Testis (tissue), 2 donors: ENCODE measurements at regions not wholly inside any gene's neighbourhood (a gene's known extent, or its start where the extent isn't known, plus 50 kb on each side); places are given as distances from the start of the nearest gene placed in this dataset.

ENCODE experiments used
- DNase-seq: peaks from one replicate; pipeline ENCODE4 v3.0.0-alpha.2; 2019
- H3K27ac ChIP-seq, 2 donors: fragments of 200-600 bp; sonication (generic); one replicate each; pipeline ENCODE4 v1.5.1; 2019
- H3K27me3 ChIP-seq: fragments of 200-600 bp; sonication (generic); one replicate; pipeline ENCODE4 v1.5.1; 2019
- H3K36me3 ChIP-seq: fragments of 200-600 bp; sonication (generic); one replicate; pipeline ENCODE4 v1.5.1; 2017; ENCODE audit warnings: low read depth; ENCODE audit errors: missing control alignments
- H3K4me1 ChIP-seq: fragments of 200-600 bp; sonication (generic); one replicate; pipeline ENCODE4 v1.5.1; 2019
- H3K4me3 ChIP-seq, 2 donors: fragments of 200-600 bp; sonication (generic); one replicate each; pipeline ENCODE4 v1.5.1; 2017 to 2019
- H3K9me3 ChIP-seq: fragments of 200-600 bp; sonication (generic); one replicate; pipeline ENCODE4 v1.5.1; 2017
- POLR2A ChIP-seq: fragments of 450-650 bp; IDR thresholded peaks from one replicate; pipeline ENCODE4 v1.6.1; 2017; ENCODE audit warnings: antibody characterized with exemption, mild to moderate bottlenecking, moderate library complexity
- WGBS, 2 donors: methylation state at CpG; one replicate each; pipeline ENCODE4 v1.1.5; 2018; 5-methylcytosine and 5-hydroxymethylcytosine counted together
- intact Hi-C: fragments of 100-400 bp; cut with DNase I; formaldehyde crosslinking; loops from one replicate; pipeline ENCODE4 v1.15.1; 2023; ENCODE audit warnings: low total_unique reads
- TF ChIP-seq, protein P1 (sequence below), 3 experiments: fragments of 450-650 bp in 2 of 3; fragments of 200-600 bp in 1 of 3; sonication (generic) in 1 of 3; IDR thresholded peaks; one replicate each; pipeline ENCODE4 v1.5.1; 2016 to 2019; ENCODE audit warnings: antibody characterized with exemption in 3 of 3, mild to moderate bottlenecking in 2 of 3, moderate library complexity in 1 of 3

DNA sequence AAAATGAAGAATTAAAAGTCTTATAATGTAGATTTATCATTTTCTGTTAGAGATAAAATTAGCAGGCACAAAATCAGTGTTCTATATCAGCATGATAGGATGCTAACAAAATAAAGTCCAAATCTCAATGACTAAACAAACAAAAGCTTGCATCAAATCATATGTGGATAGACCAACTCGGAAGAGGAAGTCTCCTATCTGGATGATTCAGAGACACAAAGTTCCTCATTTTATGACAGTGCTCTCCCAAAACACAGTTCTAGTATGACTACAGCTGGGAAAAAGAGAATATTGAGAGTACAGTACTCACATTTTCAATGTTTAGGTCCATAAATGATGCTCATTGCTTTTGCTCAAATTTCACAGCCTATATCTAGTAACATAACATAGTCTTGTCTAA lies 376.1 kb upstream of the CTSO start:
- WGBS, 2 donors, result 35 to 38% methylated on average over 1 of the region's 1 CpG
- intact Hi-C loops, result no loop called here
- no peak overlapping the region for H3K27ac ChIP-seq
- H3K4me1 ChIP-seq, result no peaks in the 10 kb centered on the region
- H3K36me3 ChIP-seq, result no peaks in the 10 kb centered on the region
- TF ChIP-seq POLR2A, result no peak
- TF ChIP-seq, protein P1, sequence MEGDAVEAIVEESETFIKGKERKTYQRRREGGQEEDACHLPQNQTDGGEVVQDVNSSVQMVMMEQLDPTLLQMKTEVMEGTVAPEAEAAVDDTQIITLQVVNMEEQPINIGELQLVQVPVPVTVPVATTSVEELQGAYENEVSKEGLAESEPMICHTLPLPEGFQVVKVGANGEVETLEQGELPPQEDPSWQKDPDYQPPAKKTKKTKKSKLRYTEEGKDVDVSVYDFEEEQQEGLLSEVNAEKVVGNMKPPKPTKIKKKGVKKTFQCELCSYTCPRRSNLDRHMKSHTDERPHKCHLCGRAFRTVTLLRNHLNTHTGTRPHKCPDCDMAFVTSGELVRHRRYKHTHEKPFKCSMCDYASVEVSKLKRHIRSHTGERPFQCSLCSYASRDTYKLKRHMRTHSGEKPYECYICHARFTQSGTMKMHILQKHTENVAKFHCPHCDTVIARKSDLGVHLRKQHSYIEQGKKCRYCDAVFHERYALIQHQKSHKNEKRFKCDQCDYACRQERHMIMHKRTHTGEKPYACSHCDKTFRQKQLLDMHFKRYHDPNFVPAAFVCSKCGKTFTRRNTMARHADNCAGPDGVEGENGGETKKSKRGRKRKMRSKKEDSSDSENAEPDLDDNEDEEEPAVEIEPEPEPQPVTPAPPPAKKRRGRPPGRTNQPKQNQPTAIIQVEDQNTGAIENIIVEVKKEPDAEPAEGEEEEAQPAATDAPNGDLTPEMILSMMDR (IDR thresholded peaks at IDR 0.05), result no peak
- DNase-seq, result no peak
- H3K27me3 ChIP-seq, result no peaks in the 10 kb centered on the region
- H3K4me3 ChIP-seq, result no peak overlapping the region
- H3K9me3 ChIP-seq, result no peaks in the 10 kb centered on the region

DNA sequence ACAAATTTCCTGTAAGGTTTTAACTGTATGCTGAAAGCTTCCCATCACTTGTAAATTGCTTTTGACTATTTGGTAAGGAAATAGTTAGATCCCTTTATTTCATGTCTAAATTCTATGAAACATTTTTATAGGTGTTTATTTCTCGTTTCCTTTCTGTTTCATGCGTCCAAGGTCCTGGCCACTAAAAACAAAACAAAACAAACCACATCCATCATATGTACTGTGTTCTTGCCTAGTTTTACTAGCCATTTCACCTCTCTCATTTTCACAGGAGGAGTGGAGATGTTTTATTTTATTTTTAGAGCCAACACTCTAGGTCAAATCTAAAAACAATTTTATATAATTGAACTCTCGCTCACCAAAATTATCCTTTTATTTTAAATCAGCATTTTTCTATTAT lies 375.2 kb upstream of the CTSO start:
- Histone ChIP-seq H3K4me3 (no peak overlapping the region), H3K36me3 (no peaks in the 10 kb centered on the region), H3K4me1 (no peaks in the 10 kb centered on the region), H3K9me3 (no peaks in the 10 kb centered on the region), H3K27me3 (no peaks in the 10 kb centered on the region), H3K27ac (no peak overlapping the region)
- DNase-seq, result no peak
- TF ChIP-seq, protein P1 (IDR thresholded peaks at IDR 0.05), result no peak
- no peak for TF ChIP-seq POLR2A
- intact Hi-C loops, result no loop called here
- WGBS, 2 donors, result 68 to 73% methylated on average over 3 of the region's 3 CpGs

DNA sequence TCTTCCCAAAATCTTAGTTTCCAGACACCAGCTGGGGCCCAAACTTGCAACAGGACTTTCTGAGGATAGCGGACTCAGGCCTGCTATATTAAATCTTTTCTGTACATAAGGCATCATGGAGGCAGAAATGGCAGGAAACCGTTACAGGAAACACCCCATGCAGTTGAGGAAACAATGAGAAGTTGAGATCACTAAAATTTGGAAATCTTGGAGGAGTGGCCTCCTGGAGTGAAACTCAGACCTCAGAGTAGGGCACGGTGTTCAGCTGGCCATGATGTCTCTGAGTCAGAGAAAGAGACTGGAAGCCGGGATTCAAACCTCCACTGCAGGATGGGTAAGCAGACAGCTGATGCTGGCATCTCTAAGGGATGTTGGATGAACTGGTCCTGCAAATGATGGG lies 372.6 kb upstream of the CTSO start:
- 85 to 90% methylated on average over 4 of the region's 4 CpGs for WGBS, 2 donors

DNA sequence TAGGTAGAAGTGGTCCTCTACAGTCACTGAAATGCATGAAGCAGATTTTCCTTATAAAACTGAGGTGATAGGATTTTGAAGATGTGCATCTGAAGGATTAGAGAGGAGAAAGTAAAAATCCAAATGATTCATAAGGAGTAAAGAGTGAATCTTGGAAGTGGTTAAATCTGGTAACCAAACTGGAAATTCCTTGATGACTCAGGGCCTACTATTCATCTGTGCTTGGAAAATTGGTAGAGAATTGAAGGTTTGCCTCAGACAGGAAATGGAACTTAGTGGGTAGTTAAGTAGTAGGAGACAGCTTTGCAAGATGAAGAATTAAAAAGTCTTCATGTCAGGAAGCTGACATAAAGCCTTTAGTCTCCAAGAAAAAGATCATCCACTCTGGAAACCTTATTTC lies 368.9 kb upstream of the CTSO start:
- intact Hi-C loops, result no loop called here
- no peak for DNase-seq
- TF ChIP-seq, protein P1 (IDR thresholded peaks at IDR 0.05), result no peak
- no peak for TF ChIP-seq POLR2A

More for the DNA sequence above, 372.6 kb upstream of the CTSO start:
- intact Hi-C loops, result no loop called here
- Histone ChIP-seq H3K27ac (no peak overlapping the region), H3K4me3 (no peak overlapping the region), H3K9me3 (no peaks in the 10 kb centered on the region), H3K27me3 (no peaks in the 10 kb centered on the region), H3K4me1 (no peaks in the 10 kb centered on the region), H3K36me3 (no peaks in the 10 kb centered on the region)
- DNase-seq, result no peak
- TF ChIP-seq, protein P1 (IDR thresholded peaks at IDR 0.05), result no peak
- no peak for TF ChIP-seq POLR2A

DNA sequence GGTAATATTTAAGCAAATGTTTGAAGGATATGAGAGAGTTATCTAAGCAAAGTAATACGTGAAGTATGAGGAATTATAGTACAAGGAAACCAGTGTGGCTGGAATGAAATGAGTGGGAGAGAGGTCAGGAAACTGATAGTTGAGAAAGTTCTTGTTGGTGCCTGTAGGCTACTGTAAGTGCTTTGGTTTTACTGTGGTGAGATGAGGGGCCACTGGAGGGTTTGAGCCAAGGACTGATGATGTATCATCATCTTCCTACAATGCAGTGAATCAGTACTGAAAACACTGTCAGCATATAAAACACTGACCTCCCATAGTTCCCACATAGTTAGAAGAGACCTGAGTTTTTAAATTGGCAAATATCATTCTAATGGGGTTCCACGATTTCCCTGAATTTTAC lies 367.5 kb upstream of the CTSO start:
- TF ChIP-seq POLR2A, result no peak
- TF ChIP-seq, protein P1 (IDR thresholded peaks at IDR 0.05), result no peak
- 77 to 84% methylated on average over 2 of the region's 2 CpGs for WGBS, 2 donors
- Histone ChIP-seq H3K27me3 (no peaks in the 10 kb centered on the region), H3K36me3 (no peaks in the 10 kb centered on the region), H3K4me3 (no peak overlapping the region), H3K4me1 (no peaks in the 10 kb centered on the region), H3K27ac (no peak overlapping the region), H3K9me3 (no peaks in the 10 kb centered on the region)
- no peak for DNase-seq
- intact Hi-C loops, result no loop called here

More for the DNA sequence above, 368.9 kb upstream of the CTSO start:
- no peak overlapping the region for H3K4me3 ChIP-seq
- no peaks in the 10 kb centered on the region for H3K9me3 ChIP-seq
- H3K27ac ChIP-seq, result no peak overlapping the region
- no peaks in the 10 kb centered on the region for H3K4me1 ChIP-seq
- no peaks in the 10 kb centered on the region for H3K27me3 ChIP-seq
- no peaks in the 10 kb centered on the region for H3K36me3 ChIP-seq
